ENCODE measurements at regions not wholly inside any gene's neighbourhood (a gene's known extent, or its start where the extent isn't known, plus 50 kb on each side); places are given as distances from the start of the nearest gene placed in this dataset.

- CTCF ChIA-PET = interaction anchor here (0.9 to 2.4 kb wide), 13 partner anchors 19 to 537 kb away, joined by 3 to 15 read pairs (median 4); no protein-coding TSS in a partner anchor
Measured at GRCh38 chr10:78471326-78471722, 437.7 kb downstream of the RPS24 start.

GRCh38 chr10:78471723-78472550 lies 438.3 kb downstream of the RPS24 start:
- DNase-seq = peak; percentile 85
- WGBS (ENCODE audit: low lambda C conversion rate) = 54% methylated on average over 9 of the region's 11 CpGs
- no peak for TF ChIP-seq ZBTB33 (IDR thresholded peaks at IDR 0.05; ENCODE audit: borderline replicate concordance, low read depth)
- TF ChIP-seq RAD21 (IDR thresholded peaks at IDR 0.05; ENCODE audit: low read length) = peak; percentile 34
- TF ChIP-seq CHD2 (IDR thresholded peaks at IDR 0.05; ENCODE audit: low read length, partially characterized antibody) = peak; percentile 58
- peak; percentile 63 for TF ChIP-seq TCF12 (IDR thresholded peaks at IDR 0.05)
- TF ChIP-seq GABPA (IDR thresholded peaks at IDR 0.05; ENCODE audit: low read depth) = no peak
- no peak for TF ChIP-seq MEF2A (IDR thresholded peaks at IDR 0.05; ENCODE audit: borderline replicate concordance, low read depth)
- no peak for TF ChIP-seq FOXM1 (IDR thresholded peaks at IDR 0.05; ENCODE audit: low read depth)
- no peak for TF ChIP-seq SMC3 (IDR thresholded peaks at IDR 0.05; ENCODE audit: low read depth, low read length)
- no peak for TF ChIP-seq CTCF (IDR thresholded peaks at IDR 0.05)
- TF ChIP-seq USF2 (IDR thresholded peaks at IDR 0.05; ENCODE audit: borderline replicate concordance, low read depth, low read length) = no peak
- no peak for TF ChIP-seq FOSL2 (IDR thresholded peaks at IDR 0.05; ENCODE audit: borderline replicate concordance, low read depth)
- TF ChIP-seq EZH2phosphoT487 (IDR thresholded peaks at IDR 0.05; ENCODE audit: borderline replicate concordance, low read depth) = no peak
- TF ChIP-seq SIN3A (IDR thresholded peaks at IDR 0.05; ENCODE audit: borderline replicate concordance, low read depth, low read length) = no peak
- TF ChIP-seq EP300 (IDR thresholded peaks at IDR 0.05; ENCODE audit: borderline replicate concordance in 1 of 2, low read depth in 1 of 2, low read length in 1 of 2) = peak; percentile 4 to 97; a peak in 2 of 4 replicates

More at GRCh38 chr10:78471326-78471722, 437.7 kb downstream of the RPS24 start:
- Histone ChIP-seq H4K20me1 (ENCODE audit: insufficient read depth) (no peaks in the 10 kb centered on the region), H2AFZ (ENCODE audit: low read depth) (no peak overlapping the region), H3K4me3 (ENCODE audit: low read depth in 2 of 2, low read length in 1 of 2) (no peak overlapping the region), H3K27ac (ENCODE audit: low read depth in 2 of 2, low read length in 1 of 2) (peak overlapping the region in 1 of 2 experiments; percentile 100; a peak in 2 of 4 replicates), H3K36me3 (replicated peaks in 1 of 2; ENCODE audit: control insufficient read depth in 1 of 2, insufficient read depth in 2 of 2, low read length in 1 of 2) (no peaks in the 10 kb centered on the region), H3K9ac (no peak overlapping the region), H3K4me2 (no peak overlapping the region), H3K9me3 (no peaks in the 10 kb centered on the region), H3F3A (replicated peaks; ENCODE audit: insufficient read depth) (no peaks in the 10 kb centered on the region), H3K79me2 (ENCODE audit: insufficient read depth) (no peaks in the 10 kb centered on the region), H3K4me1 (ENCODE audit: control insufficient read depth in 1 of 2, insufficient read depth in 2 of 2, low read depth in 1 of 2, low read length in 1 of 2) (peaks cover 0 to 56% of the 10 kb centered on the region in 2 experiments; a peak in 2 of 4 replicates), H3K9me2 (no peaks in the 10 kb centered on the region), H3K27me3 (ENCODE audit: insufficient read depth) (no peaks in the 10 kb centered on the region)
- WGBS (ENCODE audit: low lambda C conversion rate) = 86% methylated on average over 8 of the region's 8 CpGs
- no peak for DNase-seq
- POLR2A ChIA-PET = interaction anchor here (0.6 to 2.9 kb wide), 7 partner anchors 29 to 285 kb away, joined by 3 to 25 read pairs (median 3); no protein-coding TSS in a partner anchor
- TF ChIP-seq SIN3A (IDR thresholded peaks at IDR 0.05; ENCODE audit: borderline replicate concordance, low read depth, low read length) (no peak), FOSL2 (IDR thresholded peaks at IDR 0.05; ENCODE audit: borderline replicate concordance, low read depth) (no peak), GABPA (IDR thresholded peaks at IDR 0.05; ENCODE audit: low read depth) (no peak), IRF3 (IDR thresholded peaks at IDR 0.05; ENCODE audit: low read depth, low read length) (no peak), NFIC (IDR thresholded peaks at IDR 0.05; ENCODE audit: borderline replicate concordance) (no peak), EZH2phosphoT487 (IDR thresholded peaks at IDR 0.05; ENCODE audit: borderline replicate concordance, low read depth) (no peak), CHD2 (IDR thresholded peaks at IDR 0.05; ENCODE audit: low read length, partially characterized antibody) (no peak), NRF1 (IDR thresholded peaks at IDR 0.05; ENCODE audit: low read depth, low read length) (no peak)

More at GRCh38 chr10:78471723-78472550, 438.3 kb downstream of the RPS24 start:
- Histone ChIP-seq H3K4me2 (no peak overlapping the region), H3K79me2 (ENCODE audit: insufficient read depth) (no peaks in the 10 kb centered on the region), H3K4me1 (ENCODE audit: control insufficient read depth in 1 of 2, insufficient read depth in 2 of 2, low read depth in 1 of 2, low read length in 1 of 2) (peaks cover 0 to 62% of the 10 kb centered on the region in 2 experiments; a peak in 2 of 4 replicates), H3K4me3 (ENCODE audit: low read depth in 2 of 2, low read length in 1 of 2) (no peak overlapping the region), H3K27ac (ENCODE audit: low read depth in 2 of 2, low read length in 1 of 2) (peak overlapping the region in 1 of 2 experiments; percentile 100; a peak in 3 of 4 replicates), H3K27me3 (ENCODE audit: insufficient read depth) (no peaks in the 10 kb centered on the region), H3F3A (replicated peaks; ENCODE audit: insufficient read depth) (no peaks in the 10 kb centered on the region), H3K9ac (no peak overlapping the region), H2AFZ (ENCODE audit: low read depth) (no peak overlapping the region), H3K36me3 (replicated peaks in 1 of 2; ENCODE audit: control insufficient read depth in 1 of 2, insufficient read depth in 2 of 2, low read length in 1 of 2) (no peaks in the 10 kb centered on the region), H3K9me3 (no peaks in the 10 kb centered on the region), H3K9me2 (no peaks in the 10 kb centered on the region), H4K20me1 (ENCODE audit: insufficient read depth) (no peaks in the 10 kb centered on the region)
- CTCF ChIA-PET = interaction anchor here (0.6 to 2.4 kb wide), 22 partner anchors 9 to 723 kb away, joined by 3 to 15 read pairs (median 4); no protein-coding TSS in a partner anchor
- POLR2A ChIA-PET = interaction anchor here (0.7 to 2.9 kb wide), 17 partner anchors 20 to 660 kb away, joined by 3 to 25 read pairs (median 3); no protein-coding TSS in a partner anchor
